Transverse colon (tissue), 4 donors: ENCODE measurements at regions not wholly inside any gene's neighbourhood (a gene's known extent, or its start where the extent isn't known, plus 50 kb on each side); places are given as distances from the start of the nearest gene placed in this dataset.

Experiments
- DNase-seq: peaks from one replicate; pipeline ENCODE4 v3.0.0-alpha.2; 2019
- H3K27ac ChIP-seq, 4 donors: fragments of 200-600 bp; sonication (generic); 2 replicates each; pipeline ENCODE4 v1.5.1; 2016 to 2018; ENCODE audit warnings: inconsistent platforms in 4 of 4
- H3K27me3 ChIP-seq: fragments of 200-600 bp; sonication (generic); 2 replicates; pipeline ENCODE4 v1.5.1; 2017; ENCODE audit warnings: inconsistent platforms
- H3K36me3 ChIP-seq, 4 donors: fragments of 200-600 bp; sonication (generic); 2 replicates each; pipeline ENCODE4 v1.5.1; 2017 to 2019; ENCODE audit warnings: inconsistent platforms in 4 of 4
- H3K4me1 ChIP-seq, 4 donors: fragments of 200-600 bp; sonication (generic); 2 replicates each; pipeline ENCODE4 v1.5.1; 2017 to 2020; ENCODE audit warnings: inconsistent platforms in 4 of 4
- H3K4me3 ChIP-seq, 4 donors: fragments of 200-600 bp; sonication (generic); 1 replicate in 1 of 4; 2 replicates in 3 of 4; pipeline versions ENCODE4 v1.5.1 to v1.6.1; 2017 to 2019; ENCODE audit warnings: inconsistent platforms in 4 of 4
- H3K9me3 ChIP-seq, 2 donors: fragments of 200-600 bp; sonication (generic); 2 replicates each; pipeline ENCODE4 v1.5.1; 2017 to 2019; ENCODE audit warnings: inconsistent platforms in 2 of 2
- EP300 ChIP-seq: sonication (generic); formaldehyde crosslinking; IDR thresholded peaks from one replicate; pipeline ENCODE4 v1.6.1; 2017; ENCODE audit warnings: antibody characterized with exemption, low read depth
- POLR2A ChIP-seq: fragments of 450-650 bp; IDR thresholded peaks from one replicate; pipeline ENCODE4 v1.6.1; 2016; ENCODE audit warnings: antibody characterized with exemption, mild to moderate bottlenecking, moderate library complexity
- POLR2AphosphoS5 ChIP-seq, 3 donors: sonication (generic); formaldehyde crosslinking; IDR thresholded peaks; one replicate each; pipeline ENCODE4 v1.6.1; 2016; ENCODE audit warnings: antibody characterized with exemption in 3 of 3
- WGBS, 2 donors: methylation state at CpG; one replicate each; pipeline ENCODE4 v1.1.5; 2018; ENCODE audit warnings: low coverage in 1 of 2; 5-methylcytosine and 5-hydroxymethylcytosine counted together
- in situ Hi-C, 4 donors: fragments of 200-750 bp; cut with MboI; loops; one replicate each; pipeline versions ENCODE4 v1.15.0 to v1.15.1; 2017; ENCODE audit warnings: low sequenced_read_pairs in 3 of 4, low pct_ligation_motif_present in 1 of 4, low pct_unique_long_range_greater_than_20kb in 1 of 4
- intact Hi-C: fragments of 100-400 bp; cut with DNase I; formaldehyde crosslinking; loops from one replicate; pipeline ENCODE4 v1.15.1; 2023; ENCODE audit warnings: low total_unique reads
- TF ChIP-seq, protein P1 (sequence below), 5 experiments: fragments of 200-600 bp in 3 of 5; fragments of 450-650 bp in 2 of 5; sonication (generic) in 3 of 5; IDR thresholded peaks; 1 replicate in 2 of 5; 2 replicates in 3 of 5; pipeline ENCODE4 v1.5.1; 2016 to 2017; ENCODE audit warnings: antibody characterized with exemption in 5 of 5, inconsistent platforms in 3 of 5, mild to moderate bottlenecking in 2 of 5, moderate library complexity in 1 of 5

DNA sequence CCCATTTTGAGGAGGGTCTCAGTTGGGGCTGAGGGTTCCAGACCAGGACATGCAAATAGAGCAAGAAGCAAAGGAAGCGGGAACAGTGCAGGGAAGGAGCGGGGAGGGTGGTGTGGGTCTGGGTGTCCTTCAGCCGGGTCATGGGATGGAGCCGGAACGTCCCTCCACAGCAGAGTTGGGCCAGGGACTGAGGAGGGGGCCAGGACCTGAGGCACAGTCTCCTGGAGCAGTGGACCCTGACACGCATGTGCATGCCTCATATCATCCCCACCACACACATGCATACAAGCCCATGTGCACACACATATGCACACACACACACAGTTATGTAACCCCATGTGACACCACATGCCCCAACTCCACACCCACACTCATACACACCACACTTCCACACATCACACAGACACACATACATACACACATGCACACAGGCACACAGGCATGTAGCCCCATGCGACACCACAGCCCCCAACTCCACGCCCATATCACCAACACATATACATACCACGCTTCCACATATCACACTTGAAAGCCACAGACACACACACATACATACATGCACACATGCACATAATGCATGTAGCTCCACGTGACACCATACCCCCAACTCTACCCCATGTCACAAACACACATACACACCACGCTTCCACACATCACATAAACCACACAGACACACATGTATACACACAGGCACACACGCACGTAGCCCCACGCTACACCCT lies 1026.6 kb downstream of the BRD1 start:
- no peaks in the 10 kb centered on the region for H3K27me3 ChIP-seq
- H3K4me3 ChIP-seq, result no peak overlapping the region
- TF ChIP-seq, protein P1, sequence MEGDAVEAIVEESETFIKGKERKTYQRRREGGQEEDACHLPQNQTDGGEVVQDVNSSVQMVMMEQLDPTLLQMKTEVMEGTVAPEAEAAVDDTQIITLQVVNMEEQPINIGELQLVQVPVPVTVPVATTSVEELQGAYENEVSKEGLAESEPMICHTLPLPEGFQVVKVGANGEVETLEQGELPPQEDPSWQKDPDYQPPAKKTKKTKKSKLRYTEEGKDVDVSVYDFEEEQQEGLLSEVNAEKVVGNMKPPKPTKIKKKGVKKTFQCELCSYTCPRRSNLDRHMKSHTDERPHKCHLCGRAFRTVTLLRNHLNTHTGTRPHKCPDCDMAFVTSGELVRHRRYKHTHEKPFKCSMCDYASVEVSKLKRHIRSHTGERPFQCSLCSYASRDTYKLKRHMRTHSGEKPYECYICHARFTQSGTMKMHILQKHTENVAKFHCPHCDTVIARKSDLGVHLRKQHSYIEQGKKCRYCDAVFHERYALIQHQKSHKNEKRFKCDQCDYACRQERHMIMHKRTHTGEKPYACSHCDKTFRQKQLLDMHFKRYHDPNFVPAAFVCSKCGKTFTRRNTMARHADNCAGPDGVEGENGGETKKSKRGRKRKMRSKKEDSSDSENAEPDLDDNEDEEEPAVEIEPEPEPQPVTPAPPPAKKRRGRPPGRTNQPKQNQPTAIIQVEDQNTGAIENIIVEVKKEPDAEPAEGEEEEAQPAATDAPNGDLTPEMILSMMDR (IDR thresholded peaks at IDR 0.05), result no peak
- TF ChIP-seq EP300 (no peak), POLR2A (no peak), POLR2AphosphoS5 (IDR thresholded peaks at IDR 0.05) (no peak)
- intact Hi-C loops (no loop called here), in situ Hi-C loops (no loop called here)
- H3K4me1 ChIP-seq, result no peaks in the 10 kb centered on the region
- no peaks in the 10 kb centered on the region for H3K36me3 ChIP-seq
- H3K27ac ChIP-seq, result no peak overlapping the region
- DNase-seq, result no peak
- WGBS, 2 donors, result 87% methylated on average over 14 of the region's 14 CpGs; no CpG with 5 or more reads in 1 of the 2 donors
- H3K9me3 ChIP-seq, result no peaks in the 10 kb centered on the region

DNA sequence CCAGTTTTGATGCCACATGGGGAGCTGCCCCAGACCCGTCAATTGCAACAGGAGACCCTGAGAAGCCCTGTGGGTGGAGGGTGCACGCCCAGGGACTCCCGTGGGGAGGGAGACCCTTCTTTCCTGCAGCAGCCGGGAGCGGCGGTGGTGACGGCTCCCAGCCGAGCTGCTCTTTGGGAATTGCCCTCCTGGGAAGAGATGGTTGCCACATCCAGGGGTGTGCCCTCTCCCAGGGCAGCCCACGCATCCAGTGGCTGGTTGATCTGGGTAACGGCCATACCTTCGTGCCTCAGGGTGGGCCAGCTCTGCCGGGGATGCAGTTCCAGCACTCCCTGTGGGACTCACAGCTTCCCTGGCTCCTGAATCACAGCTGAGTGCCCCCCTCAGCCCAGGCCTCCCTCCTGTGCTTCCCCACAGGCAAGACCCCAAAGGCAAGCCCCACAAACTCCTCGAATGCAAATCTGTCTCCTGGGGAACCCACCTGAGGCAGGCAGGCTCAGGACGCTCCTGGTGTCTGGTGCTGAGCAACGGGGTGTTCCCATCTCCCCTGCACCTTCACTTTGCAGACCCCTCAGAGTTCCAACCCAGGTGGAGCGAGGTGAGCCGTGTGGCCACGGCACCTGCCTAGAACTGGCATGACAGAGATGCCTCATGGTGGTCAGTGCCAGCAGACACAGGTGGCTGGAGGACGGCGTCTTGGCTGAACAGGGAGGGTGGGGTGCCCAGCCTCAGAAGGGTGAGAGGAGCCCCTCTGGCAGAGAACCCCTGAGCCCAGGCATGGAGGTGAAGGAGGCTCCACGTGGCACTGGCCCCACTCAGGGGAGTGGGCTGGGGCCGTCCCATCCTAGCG lies 1027.4 kb downstream of the BRD1 start:
- Histone ChIP-seq H3K4me3 (no peak overlapping the region), H3K36me3 (no peaks in the 10 kb centered on the region), H3K27ac (no peak overlapping the region), H3K9me3 (no peaks in the 10 kb centered on the region), H3K27me3 (no peaks in the 10 kb centered on the region), H3K4me1 (no peaks in the 10 kb centered on the region)
- 80 to 84% methylated on average over 1 to 23 of the region's 23 CpGs for WGBS, 2 donors
- no peak for TF ChIP-seq POLR2A
- TF ChIP-seq EP300, result no peak
- in situ Hi-C loops (no loop called here), intact Hi-C loops (no loop called here)
- DNase-seq, result no peak

DNA sequence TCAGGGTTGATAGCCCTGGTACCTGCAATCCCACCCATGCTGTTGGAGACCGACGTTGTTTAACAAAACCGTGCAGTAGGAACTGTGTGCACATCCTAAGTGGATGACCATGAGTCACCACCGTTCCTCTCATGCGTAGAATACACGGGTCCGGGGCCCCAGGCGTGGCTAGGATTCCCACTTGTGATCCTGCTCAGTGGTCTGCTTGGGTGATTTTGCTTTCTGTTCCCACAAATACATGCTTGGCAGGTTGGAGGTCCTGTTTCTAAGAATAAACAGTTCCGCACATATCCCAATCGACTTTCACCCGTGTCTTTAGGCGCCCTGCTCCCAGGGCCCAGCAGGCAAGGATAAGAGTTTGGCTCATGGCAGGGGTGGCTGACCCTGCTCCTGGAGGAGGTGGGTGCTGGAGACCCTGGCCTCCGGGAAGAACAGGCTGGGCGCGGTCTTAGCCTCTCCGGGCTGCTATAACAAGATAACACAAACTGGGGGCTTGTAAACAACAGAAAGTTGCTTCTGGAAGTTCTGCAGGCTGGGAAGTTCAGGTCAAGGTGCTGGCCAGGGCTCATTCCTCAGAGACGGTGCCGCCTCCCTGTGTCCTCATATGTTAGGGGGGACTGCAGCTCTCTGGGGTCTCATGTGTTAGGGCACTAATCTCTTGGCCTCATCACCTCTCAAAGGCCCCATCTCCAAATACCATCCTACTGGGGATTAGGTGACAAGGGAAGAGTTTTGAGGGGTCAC lies 1028.3 kb downstream of the BRD1 start:
- Histone ChIP-seq H3K36me3 (no peaks in the 10 kb centered on the region), H3K4me1 (no peaks in the 10 kb centered on the region), H3K4me3 (no peak overlapping the region), H3K27me3 (no peaks in the 10 kb centered on the region), H3K27ac (no peak overlapping the region), H3K9me3 (no peaks in the 10 kb centered on the region)
- no peak for DNase-seq
- whole genome bisulfite sequencing, 2 donors, result 88% methylated on average over 18 of the region's 18 CpGs; no CpG with 5 or more reads in 1 of the 2 donors
- intact Hi-C loops (no loop called here), in situ Hi-C loops (no loop called here)
- TF ChIP-seq EP300 (no peak), POLR2A (no peak), POLR2AphosphoS5 (IDR thresholded peaks at IDR 0.05) (no peak)
- TF ChIP-seq, protein P1 (IDR thresholded peaks at IDR 0.05), result no peak

DNA sequence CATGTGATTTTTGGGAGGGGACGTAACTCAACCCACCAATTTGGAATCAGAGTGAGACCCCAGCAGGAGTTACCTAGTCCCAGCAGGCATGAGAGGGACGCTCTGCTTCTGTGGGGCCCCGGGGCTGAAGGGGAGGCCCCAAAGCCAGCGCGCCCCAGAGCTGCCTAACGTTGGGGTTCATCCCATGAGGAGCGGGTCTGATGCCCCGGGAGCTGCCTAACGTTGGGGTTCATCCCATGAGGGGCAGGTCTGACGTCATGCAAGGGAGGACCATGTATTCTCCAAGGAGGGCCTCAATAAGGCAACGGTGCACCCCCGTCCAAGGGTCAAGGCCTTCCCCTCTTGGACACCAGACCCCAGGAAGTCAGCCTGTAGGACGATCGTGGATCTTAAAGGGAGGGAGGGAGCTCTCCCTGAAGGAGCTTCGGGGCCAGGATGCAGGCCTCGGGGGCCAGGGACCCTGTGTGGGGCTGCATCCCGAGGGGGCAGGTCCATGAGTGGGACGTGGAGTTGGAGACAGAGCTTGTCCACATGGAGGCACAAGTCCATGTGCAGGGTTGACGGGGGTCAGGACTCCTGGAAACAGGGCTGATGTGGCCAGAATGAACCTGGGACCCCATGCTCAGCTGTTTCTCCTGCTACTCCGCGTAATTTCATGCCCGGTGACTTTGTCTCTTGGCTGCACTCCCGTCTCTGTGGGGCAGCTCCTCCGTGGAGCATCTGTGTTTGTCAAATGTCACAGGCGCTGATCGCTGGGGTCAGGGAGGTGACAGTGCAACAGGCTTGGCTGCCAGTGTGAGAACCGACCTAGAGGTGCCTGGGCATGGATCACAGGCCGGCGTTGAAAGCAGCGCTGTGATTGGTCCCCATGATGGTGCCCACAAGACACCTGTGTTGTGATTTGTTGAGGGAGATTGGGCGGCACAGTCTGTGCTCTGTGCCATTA lies 1029.1 kb downstream of the BRD1 start:
- Histone ChIP-seq H3K4me3 (no peak overlapping the region), H3K4me1 (no peaks in the 10 kb centered on the region), H3K9me3 (no peaks in the 10 kb centered on the region), H3K36me3 (no peaks in the 10 kb centered on the region), H3K27ac (no peak overlapping the region), H3K27me3 (no peaks in the 10 kb centered on the region)
- no peak for DNase-seq
- in situ Hi-C loops, result no loop called here
- intact Hi-C loops, result no loop called here
- WGBS, 2 donors, result 85% methylated on average over 31 of the region's 31 CpGs; no CpG with 5 or more reads in 1 of the 2 donors
- TF ChIP-seq, protein P1 (IDR thresholded peaks at IDR 0.05), result no peak
- TF ChIP-seq POLR2AphosphoS5 (IDR thresholded peaks at IDR 0.05), result no peak
- no peak for TF ChIP-seq POLR2A
